ENCODE measurements at regions not wholly inside any gene's neighbourhood (a gene's known extent, or its start where the extent isn't known, plus 50 kb on each side); places are given as distances from the start of the nearest gene placed in this dataset.

GRCh38 chr3:128555841-128556240 is 62.8 kb upstream of the GATA2 start:
- TF ChIP-seq EZH2 (IDR thresholded peaks at IDR 0.05; ENCODE audit: low read length) = no peak
- TF ChIP-seq CTCF (optimal IDR thresholded peaks at IDR 0.05 in 1 of 3, IDR thresholded peaks at IDR 0.05 in 1 of 3, conservative IDR thresholded peaks at IDR 0.05 in 1 of 3; ENCODE audit: extremely low read depth in 1 of 3, insufficient read depth in 2 of 3, low read length in 3 of 3) = no peak

Measured in keratinocyte (primary cell).